Duodenal mucosa (tissue), 2 donors: ENCODE measurements at regions not wholly inside any gene's neighbourhood (a gene's known extent, or its start where the extent isn't known, plus 50 kb on each side); places are given as distances from the start of the nearest gene placed in this dataset.

ENCODE experiments used
- H3K27ac ChIP-seq: one replicate; pipeline ENCODE4 v1.7.0; 2013; ENCODE audit warnings: low read depth, low read length
- H3K27me3 ChIP-seq, 2 donors: one replicate each; pipeline ENCODE4 v1.7.0; 2013; ENCODE audit warnings: low read length in 2 of 2, control low read depth in 1 of 2; ENCODE audit not compliant: insufficient read depth in 2 of 2, control insufficient read depth in 1 of 2
- H3K36me3 ChIP-seq, 2 donors: one replicate each; pipeline ENCODE4 v1.7.0; 2013; ENCODE audit warnings: low read length in 2 of 2, control low read depth in 1 of 2; ENCODE audit not compliant: insufficient read depth in 2 of 2, control insufficient read depth in 1 of 2
- H3K4me1 ChIP-seq, 2 donors: one replicate each; pipeline ENCODE4 v1.7.0; 2013; ENCODE audit warnings: low read length in 2 of 2, control low read depth in 1 of 2; ENCODE audit not compliant: insufficient read depth in 2 of 2, control insufficient read depth in 1 of 2
- H3K4me3 ChIP-seq, 2 donors: one replicate each; pipeline ENCODE4 v1.7.0; 2013; ENCODE audit warnings: low read length in 2 of 2, low read depth in 1 of 2
- H3K9ac ChIP-seq, 2 donors: one replicate each; pipeline ENCODE4 v1.7.0; 2013; ENCODE audit warnings: low read length in 2 of 2, low read depth in 1 of 2
- H3K9me3 ChIP-seq, 2 donors: one replicate each; pipeline ENCODE4 v1.7.0; 2013; ENCODE audit warnings: low read length in 2 of 2, control low read depth in 1 of 2; ENCODE audit not compliant: control insufficient read depth in 1 of 2

DNA sequence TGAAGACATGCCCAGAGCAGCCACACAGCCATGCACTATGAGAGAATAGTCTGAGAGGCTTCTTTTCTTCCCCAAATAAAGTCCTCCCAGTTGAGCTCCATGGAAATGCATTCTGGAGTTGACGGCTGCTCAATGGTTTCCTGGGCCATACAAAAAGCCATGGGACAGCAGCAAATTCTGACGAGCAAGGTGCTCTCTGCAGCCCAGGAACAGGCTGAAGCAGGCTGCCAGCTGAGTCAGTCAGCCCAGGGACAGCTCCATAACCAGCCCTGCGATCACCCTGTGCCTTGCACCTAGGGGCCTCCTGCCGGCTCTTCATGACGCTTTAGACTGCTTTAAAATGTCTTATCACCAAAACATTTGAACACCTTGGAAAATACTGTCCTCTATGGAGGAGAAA lies 256.3 kb upstream of the CHRNA7 start:
- Histone ChIP-seq H3K4me3 (no peak overlapping the region), H3K27ac (no peak overlapping the region), H3K36me3 (no peaks in the 10 kb centered on the region), H3K4me1 (no peaks in the 10 kb centered on the region), H3K27me3 (no peaks in the 10 kb centered on the region), H3K9me3 (no peaks in the 10 kb centered on the region), H3K9ac (no peak overlapping the region)

DNA sequence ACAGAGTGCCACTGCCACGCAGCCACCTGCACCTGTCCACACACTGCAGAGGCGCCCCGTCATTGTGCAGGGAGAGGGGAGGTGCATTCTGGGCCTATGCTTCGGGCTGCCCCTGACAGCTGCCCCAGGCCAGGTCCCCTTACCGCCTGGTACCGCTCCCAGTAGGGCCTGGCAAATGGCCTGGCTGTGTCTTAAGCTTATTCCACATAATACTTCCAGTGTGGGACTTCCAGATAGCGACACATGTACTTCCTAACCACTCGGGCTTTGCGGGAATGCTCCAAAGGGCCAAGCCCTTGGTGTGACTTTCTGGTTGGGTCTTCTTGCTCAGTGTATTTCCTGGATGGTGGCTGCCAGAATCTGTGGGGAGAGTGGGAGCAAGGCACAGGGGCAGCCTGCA lies 254.3 kb upstream of the CHRNA7 start:
- Histone ChIP-seq H3K4me3 (no peak overlapping the region), H3K9ac (no peak overlapping the region), H3K27me3 (no peaks in the 10 kb centered on the region), H3K4me1 (no peaks in the 10 kb centered on the region), H3K36me3 (no peaks in the 10 kb centered on the region), H3K27ac (no peak overlapping the region), H3K9me3 (no peaks in the 10 kb centered on the region)

DNA sequence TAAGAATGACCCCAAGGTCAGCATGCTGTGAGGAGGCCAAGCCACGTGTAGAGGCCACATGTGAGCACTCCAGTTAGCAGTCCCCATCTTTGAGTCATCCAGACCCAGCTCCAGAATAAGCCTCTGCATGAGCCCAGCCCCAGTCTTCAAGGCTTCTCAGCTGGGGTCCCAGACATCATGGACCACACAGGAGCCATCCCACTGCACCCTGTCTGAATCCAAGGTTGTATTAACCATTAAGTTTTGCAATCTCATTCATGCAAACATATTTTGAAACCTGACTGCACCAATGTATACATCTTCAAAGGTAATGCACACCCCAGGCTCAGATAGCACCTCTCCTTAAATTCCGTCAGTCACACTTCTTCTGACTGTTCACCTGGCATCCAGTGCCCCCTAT lies 249.1 kb upstream of the CHRNA7 start:
- no peaks in the 10 kb centered on the region for H3K36me3 ChIP-seq
- no peak overlapping the region for H3K27ac ChIP-seq
- no peak overlapping the region for H3K4me3 ChIP-seq
- no peak overlapping the region for H3K9ac ChIP-seq
- H3K4me1 ChIP-seq = no peaks in the 10 kb centered on the region
- no peaks in the 10 kb centered on the region for H3K9me3 ChIP-seq
- H3K27me3 ChIP-seq = no peaks in the 10 kb centered on the region

DNA sequence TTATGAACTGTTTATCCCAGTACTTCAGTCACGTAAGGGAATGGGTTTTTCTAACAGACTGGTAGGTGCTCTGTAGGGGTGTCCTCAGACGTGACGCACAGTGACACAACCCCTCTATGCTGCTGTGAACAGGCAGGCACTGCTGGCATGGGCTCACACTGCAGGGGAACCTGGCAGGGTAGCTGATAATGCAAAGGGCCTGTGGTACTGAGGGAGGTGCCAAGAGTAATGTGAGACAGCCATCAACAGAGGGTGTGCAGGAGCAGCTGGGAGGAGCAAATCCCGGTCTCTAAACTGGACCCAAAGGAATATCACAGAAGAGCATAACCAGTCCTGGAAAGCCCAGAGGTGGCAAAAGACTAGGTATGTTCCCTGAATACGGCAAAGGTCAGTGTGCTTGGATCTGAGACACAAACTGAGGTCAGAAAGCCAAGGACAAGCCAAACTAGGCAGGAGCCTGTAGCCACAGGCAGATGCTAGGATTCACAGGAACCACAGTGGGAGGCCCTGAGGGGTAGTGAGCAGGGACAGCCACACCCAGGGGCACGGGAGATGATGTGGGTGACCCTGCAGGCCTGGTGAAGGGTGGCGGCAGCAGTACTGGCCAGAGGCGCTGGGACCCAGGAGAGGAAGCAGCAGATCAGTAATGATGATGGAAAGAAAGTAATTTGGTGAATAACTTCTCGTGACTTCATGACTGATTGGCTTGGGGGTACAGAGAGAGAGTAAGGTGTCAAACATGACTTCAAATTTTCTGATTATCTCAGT lies 248.1 kb upstream of the CHRNA7 start:
- Histone ChIP-seq H3K36me3 (no peaks in the 10 kb centered on the region), H3K9me3 (no peaks in the 10 kb centered on the region), H3K27ac (no peak overlapping the region), H3K4me1 (no peaks in the 10 kb centered on the region), H3K4me3 (no peak overlapping the region), H3K9ac (no peak overlapping the region), H3K27me3 (no peaks in the 10 kb centered on the region)

DNA sequence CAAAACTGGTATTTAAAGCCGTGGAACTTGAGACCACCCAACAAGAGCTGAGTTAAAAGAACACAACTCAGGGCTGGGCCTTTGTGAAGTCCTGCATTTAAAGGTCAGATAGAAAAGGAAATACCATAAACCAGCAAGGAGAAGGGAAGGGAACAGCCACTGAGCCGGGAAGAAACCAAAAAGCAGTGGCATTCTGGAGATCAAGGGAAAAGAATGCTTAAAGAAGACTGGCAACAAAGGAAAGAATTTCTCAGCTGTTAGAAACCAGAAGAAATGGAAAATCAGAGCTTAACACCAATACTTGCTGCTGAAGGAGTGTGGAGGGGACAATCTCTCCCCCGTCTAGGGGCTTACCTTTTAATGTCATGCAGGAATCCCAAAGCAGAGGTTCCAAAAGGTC lies 247.4 kb upstream of the CHRNA7 start:
- Histone ChIP-seq H3K27me3 (no peaks in the 10 kb centered on the region), H3K36me3 (no peaks in the 10 kb centered on the region), H3K9me3 (no peaks in the 10 kb centered on the region), H3K27ac (no peak overlapping the region), H3K4me3 (no peak overlapping the region), H3K9ac (no peak overlapping the region), H3K4me1 (no peaks in the 10 kb centered on the region)

DNA sequence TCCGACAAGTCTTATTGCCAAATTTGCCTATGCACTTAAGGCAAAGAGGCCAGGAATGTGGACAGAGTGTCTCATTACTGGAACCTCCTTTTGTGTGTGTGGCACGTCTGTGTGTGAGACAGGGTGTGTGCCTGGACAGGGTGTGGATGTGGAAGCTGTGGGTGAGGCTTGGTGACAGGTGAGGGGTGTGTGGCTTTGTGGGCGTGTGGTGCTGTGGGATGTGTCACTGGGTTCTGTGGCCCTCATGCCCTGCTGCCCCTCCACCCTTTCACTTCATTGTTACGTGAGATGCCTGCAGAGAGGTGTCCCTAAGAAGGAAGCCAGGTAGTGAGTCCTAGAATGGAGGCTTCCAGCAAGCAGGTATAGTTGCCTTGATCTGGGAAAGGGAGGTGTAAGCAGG lies 244.0 kb upstream of the CHRNA7 start:
- Histone ChIP-seq H3K4me3 (no peak overlapping the region), H3K36me3 (no peaks in the 10 kb centered on the region), H3K4me1 (no peaks in the 10 kb centered on the region), H3K9ac (no peak overlapping the region), H3K9me3 (no peaks in the 10 kb centered on the region), H3K27me3 (no peaks in the 10 kb centered on the region), H3K27ac (no peak overlapping the region)

DNA sequence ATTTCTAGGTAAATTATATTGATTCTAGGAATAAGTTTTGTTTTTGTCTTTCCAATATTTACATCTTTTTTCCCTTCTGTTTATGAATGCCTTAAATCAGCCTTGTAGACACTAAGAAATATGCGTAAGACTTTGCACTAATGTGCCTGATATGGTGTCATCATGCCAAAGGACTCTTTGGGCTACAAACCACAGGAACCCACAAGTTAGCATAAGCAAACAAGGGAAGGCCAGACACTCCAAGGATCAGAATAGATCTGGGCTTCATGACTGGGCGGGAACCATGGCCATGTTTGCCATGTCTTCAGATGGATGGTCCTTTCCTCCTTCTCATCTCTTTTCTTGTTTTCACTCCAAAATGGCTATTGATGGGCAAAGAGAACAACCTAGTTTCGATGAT lies 242.2 kb upstream of the CHRNA7 start:
- Histone ChIP-seq H3K36me3 (no peaks in the 10 kb centered on the region), H3K4me3 (no peak overlapping the region), H3K4me1 (no peaks in the 10 kb centered on the region), H3K27ac (no peak overlapping the region), H3K9me3 (no peaks in the 10 kb centered on the region), H3K27me3 (no peaks in the 10 kb centered on the region), H3K9ac (no peak overlapping the region)

DNA sequence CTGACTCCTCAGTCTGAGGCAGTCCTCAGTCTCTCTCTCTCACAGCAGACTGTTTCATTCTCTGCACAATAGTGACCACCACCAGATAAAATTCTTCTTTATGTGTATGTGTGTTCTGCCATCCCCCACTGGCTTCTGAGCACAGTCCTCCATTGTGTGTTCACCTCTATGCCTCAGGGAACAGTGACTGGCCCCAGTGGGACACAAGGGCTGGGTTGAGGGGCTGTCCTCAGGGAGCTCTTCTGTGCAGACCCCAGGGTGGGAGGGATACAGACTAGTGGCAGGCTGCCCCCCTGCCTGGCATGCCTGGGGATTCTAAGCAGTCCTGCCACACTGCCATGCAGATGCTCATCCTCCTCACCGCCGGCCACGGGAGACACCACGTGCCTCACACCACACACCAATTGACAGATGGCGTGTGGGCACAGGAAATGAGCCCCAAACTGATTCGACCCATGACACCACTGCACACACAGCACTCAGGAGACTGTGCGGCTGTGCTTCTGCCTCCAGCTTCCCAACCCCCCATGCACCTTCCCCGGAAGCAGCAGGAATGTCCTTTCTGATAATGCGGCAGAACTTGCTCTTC lies 237.6 kb upstream of the CHRNA7 start:
- Histone ChIP-seq H3K27ac (no peak overlapping the region), H3K9ac (no peak overlapping the region), H3K27me3 (no peaks in the 10 kb centered on the region), H3K36me3 (no peaks in the 10 kb centered on the region), H3K4me1 (no peaks in the 10 kb centered on the region), H3K4me3 (no peak overlapping the region), H3K9me3 (no peaks in the 10 kb centered on the region)

DNA sequence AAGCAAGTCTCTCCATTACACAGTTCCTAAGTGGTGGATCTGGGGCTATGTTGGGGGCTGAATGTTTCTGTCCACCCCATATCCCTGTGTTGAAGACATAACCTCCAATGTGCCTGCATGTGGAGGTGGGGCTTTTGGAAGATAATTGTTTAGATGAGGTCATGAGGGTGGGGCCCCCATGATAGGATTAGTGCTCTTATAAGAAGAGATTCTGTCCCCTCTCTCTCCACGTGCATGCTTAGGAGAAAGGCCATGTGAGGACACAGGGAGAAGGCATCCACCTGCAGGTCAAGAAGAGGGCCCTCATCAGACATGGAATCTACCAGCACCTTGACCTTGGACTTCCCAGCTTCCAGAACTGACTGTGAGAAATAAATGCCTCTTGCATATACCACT lies 231.0 kb upstream of the CHRNA7 start:
- no peak overlapping the region for H3K4me3 ChIP-seq
- no peaks in the 10 kb centered on the region for H3K36me3 ChIP-seq
- H3K27me3 ChIP-seq = no peaks in the 10 kb centered on the region
- no peak overlapping the region for H3K9ac ChIP-seq
- H3K9me3 ChIP-seq = no peaks in the 10 kb centered on the region
- no peak overlapping the region for H3K27ac ChIP-seq
- H3K4me1 ChIP-seq = no peaks in the 10 kb centered on the region

DNA sequence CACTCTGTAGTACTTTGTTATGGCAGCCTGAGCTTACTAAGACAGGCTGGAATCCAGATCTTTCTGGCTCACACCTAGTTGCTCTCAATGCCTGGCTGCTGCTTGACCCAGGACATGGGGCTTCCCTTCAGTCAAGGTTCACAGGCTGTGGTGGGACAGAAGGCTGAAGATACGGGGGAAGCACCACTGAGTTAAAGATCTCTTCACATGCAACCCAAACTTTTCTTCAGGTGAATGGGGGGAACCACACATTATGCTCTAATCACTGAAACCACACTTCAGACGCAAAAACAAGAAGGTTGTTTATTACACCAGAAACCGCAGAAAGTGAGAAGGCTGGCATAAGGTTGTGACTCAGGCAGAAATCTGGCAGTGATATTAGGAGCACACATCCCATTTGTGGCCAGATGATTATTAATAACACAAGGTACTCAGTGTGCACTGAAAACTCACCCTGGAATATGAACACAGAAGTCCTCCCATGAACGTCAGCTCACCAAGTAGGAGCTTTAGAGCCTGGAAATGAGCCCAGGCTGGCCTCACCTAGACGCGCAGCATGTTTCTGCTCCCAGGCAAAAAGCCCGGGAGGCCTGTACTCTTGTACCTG lies 230.5 kb upstream of the CHRNA7 start:
- Histone ChIP-seq H3K9me3 (no peaks in the 10 kb centered on the region), H3K4me3 (no peak overlapping the region), H3K9ac (no peak overlapping the region), H3K4me1 (no peaks in the 10 kb centered on the region), H3K27me3 (no peaks in the 10 kb centered on the region), H3K27ac (no peak overlapping the region), H3K36me3 (no peaks in the 10 kb centered on the region)
